GM12874 (cell line): ENCODE measurements at regions not wholly inside any gene's neighbourhood (a gene's known extent, or its start where the extent isn't known, plus 50 kb on each side); places are given as distances from the start of the nearest gene placed in this dataset.

ENCODE experiments used
- TF ChIP-seq, protein P1 (sequence below): IDR thresholded peaks from 2 replicates; pipeline ENCODE4 v1.5.1; 2011; ENCODE audit warnings: low read depth, mild to moderate bottlenecking, control low read depth, low read length, moderate library complexity; ENCODE audit not compliant: insufficient read depth

DNA sequence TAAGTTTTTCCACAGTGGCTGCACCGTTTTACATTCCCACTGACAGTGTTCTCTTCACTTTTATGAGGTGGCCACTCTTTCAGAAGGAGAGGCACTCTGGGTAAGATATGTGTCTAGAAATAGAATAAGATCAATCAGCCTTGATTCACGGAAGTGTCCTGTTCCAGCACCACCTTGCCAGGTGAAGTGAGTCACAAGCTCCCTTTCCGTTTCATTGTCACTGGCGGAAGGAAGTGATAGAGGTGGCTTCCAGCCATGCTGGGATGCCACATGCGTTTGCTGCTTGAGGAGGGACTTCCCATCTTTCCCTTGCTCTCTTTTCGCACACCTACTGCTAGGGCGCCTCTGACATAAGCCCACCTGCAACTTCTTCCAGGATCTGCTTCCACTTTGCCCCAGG is 217.1 kb downstream of the PIK3R1 start:
- TF ChIP-seq, protein P1, sequence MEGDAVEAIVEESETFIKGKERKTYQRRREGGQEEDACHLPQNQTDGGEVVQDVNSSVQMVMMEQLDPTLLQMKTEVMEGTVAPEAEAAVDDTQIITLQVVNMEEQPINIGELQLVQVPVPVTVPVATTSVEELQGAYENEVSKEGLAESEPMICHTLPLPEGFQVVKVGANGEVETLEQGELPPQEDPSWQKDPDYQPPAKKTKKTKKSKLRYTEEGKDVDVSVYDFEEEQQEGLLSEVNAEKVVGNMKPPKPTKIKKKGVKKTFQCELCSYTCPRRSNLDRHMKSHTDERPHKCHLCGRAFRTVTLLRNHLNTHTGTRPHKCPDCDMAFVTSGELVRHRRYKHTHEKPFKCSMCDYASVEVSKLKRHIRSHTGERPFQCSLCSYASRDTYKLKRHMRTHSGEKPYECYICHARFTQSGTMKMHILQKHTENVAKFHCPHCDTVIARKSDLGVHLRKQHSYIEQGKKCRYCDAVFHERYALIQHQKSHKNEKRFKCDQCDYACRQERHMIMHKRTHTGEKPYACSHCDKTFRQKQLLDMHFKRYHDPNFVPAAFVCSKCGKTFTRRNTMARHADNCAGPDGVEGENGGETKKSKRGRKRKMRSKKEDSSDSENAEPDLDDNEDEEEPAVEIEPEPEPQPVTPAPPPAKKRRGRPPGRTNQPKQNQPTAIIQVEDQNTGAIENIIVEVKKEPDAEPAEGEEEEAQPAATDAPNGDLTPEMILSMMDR, result no peak

DNA sequence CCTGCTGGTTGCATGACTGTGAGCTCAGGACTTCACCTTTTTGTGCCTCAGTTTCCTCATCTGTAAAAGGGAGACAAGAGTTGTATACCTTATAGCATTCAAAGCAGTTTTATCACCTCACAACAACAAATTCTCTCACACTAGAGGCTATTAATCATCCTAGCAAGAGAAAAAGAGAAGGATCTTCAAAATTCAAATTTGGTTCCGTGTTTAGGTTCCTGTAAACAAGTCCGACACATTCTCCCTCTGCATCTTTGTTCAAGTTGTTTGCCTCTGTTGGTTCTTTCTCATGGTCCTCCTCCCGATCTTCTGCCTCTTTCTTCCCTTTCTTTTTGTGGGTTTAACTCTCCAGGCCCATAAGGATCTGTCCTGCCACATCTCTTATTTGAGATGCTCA is 218.0 kb downstream of the PIK3R1 start:
- TF ChIP-seq, protein P1, result no peak

DNA sequence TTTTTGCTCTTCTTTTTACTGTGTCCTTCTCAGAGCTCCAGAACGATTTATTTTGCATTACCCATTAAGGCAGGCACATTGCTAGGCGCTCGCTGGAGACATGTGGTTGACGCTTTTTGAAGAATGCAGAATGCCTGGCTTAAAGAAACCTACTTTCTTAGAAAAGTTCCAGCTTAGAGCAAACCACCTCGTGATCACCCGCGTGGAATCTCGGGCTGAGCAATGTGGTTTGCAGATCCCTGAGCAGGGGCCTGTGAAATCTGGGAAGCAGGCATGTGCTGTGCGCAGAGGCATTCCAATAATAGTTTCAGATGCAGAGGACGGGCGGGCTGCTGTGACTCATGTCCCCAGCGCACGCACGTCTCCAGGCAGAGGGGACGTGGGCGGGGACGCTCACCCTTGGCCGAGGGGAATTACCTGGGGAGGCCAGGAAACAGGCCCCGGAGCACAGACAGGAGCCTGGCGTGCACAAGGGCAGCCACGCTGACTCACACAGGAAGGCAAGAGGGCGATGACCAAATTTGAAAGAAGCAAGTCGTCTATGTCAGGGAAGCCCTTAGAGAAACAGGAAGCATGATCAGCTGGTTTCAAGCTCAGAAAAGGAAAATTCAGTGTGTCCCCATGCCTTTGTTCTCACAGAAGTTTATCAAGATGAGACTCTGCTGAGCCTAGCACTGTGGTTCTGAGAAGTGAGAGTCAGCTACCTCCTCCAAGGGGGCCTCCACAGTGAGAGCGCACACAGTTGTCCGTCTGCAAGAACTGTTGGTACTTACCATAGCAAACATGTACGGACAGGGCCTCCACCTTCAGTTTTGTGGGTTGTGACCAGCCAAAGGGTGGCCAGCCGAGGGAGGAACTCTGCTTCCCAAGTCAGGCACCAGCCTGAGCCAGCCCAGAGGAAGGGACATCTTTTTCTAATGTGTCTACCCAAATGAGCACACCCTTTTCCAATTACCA is 218.6 kb downstream of the PIK3R1 start:
- TF ChIP-seq, protein P1, result no peak

DNA sequence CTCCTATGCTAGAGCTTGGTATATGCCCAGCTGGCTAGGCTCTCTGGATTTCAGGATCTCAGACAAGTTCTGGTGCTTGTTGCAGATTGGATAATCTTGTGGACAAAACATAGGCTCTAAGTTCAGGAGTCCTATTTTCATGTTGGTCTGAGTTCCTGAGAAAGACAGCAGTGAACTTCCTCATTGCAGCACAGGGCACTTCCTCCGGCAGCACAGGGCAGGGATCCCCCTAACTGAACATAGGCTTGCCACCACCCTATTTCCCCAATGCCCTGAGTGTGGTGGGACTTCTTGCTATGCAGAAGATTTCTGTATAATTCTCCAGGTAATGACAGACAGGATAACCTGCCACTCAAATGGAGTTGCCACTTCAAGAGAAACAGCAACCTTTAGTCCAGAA is 220.1 kb downstream of the PIK3R1 start:
- TF ChIP-seq, protein P1, result no peak

DNA sequence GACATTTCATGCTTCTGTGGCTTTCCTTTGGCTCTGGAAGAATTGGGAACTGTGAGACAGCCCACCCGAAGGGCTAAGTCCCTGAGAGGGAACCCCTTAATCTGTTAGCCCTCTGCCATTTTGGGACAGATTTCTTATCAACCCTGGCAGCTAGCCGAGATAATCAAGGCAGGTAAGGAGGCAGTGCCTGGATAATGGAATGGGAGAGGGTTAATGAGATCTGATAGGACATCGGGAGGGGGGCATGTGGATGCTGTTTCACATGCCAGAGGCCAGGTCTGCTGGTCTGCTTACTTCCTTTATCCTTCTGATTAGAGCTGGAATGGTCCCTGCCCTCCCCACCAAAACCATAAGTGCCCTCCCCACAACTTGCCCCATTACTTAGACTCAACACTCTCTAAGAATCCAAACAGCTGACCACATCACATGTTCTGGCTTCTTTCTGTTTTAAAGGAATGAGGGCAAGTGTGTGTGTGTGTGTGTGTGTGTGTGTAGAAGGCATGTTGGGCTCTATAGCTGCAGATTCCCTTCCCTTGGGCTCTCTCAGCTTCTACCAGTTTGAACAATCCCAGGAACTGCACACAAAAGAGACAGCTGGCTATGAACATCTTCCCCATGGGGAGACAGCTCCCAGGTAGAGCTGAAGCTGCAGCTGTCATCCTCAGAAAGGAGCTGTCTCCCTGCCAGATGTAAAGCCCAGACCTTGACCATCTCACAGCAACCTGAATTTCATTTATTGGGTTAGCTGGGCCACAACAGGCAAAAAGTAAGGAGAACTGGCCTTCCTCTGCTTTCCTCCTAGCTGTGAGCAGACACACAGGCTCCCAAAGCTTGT is 221.3 kb downstream of the PIK3R1 start:
- TF ChIP-seq, protein P1, result no peak

DNA sequence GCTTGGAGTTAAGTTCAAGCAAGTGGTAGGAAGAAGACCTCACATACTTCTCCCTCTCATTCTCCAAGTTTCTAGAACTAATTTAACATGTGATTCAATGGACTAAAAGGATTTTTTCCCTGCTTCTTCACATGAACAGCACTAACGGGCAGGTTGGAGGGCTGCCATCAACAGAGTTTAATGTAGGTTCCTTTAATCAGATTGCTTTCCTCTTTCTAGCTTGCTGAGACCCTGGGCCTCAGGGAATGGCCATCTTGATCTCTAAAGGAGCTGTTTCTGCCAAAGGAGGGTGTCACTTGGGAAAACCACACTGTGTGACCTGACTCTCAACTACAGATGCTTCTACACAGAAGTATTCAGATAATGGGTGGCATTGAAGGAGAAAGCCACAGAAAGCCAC is 223.3 kb downstream of the PIK3R1 start:
- TF ChIP-seq, protein P1, result no peak

DNA sequence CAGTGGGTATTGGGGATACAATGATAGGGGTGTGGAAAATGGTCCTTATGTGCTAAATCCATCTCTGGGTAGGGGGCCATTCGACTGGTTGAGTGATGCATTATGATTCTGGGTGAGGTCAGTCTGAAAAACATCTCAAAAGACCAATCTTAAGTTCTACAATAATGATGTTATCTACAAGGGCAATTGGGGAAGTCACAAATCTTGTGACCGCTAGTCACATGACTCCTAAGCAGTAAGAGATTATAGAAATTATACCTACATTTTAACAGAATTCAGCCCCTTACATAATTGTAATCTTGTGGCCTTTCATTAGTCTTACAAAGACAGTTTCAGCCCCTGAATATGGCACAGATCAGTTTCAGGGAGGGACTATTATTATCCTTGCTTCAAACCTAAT is 224.7 kb downstream of the PIK3R1 start:
- TF ChIP-seq, protein P1, result no peak
